ENCODE measurements at regions not wholly inside any gene's neighbourhood (a gene's known extent, or its start where the extent isn't known, plus 50 kb on each side); places are given as distances from the start of the nearest gene placed in this dataset.
A peak's percentile ranks its signal among the peaks of the same experiment; 100 is the strongest.

GRCh38 chr13:77986713-77987112, 68.1 kb upstream of the EDNRB start:
- intact Hi-C loops (cut with DNase I; ENCODE audit: low total_unique reads) = no loop called here
- DNase-seq = no peak
- no peak overlapping the region for H3K4me3 ChIP-seq
- no peaks in the 10 kb centered on the region for H3K27me3 ChIP-seq
- H3K36me3 ChIP-seq = no peaks in the 10 kb centered on the region
- no peaks in the 10 kb centered on the region for H3K9me3 ChIP-seq
- no peak overlapping the region for H3K27ac ChIP-seq
- peaks cover 0 to 4% (median 0%) of the 10 kb centered on the region in 4 donors for H3K4me1 ChIP-seq
- TF ChIP-seq CTCF (IDR thresholded peaks at IDR 0.05) = no peak

- H3K9me3 ChIP-seq = no peaks in the 10 kb centered on the region
- no peak for TF ChIP-seq CTCF (IDR thresholded peaks at IDR 0.05)
- DNase-seq = no peak
- intact Hi-C loops (cut with DNase I; ENCODE audit: low total_unique reads) = no loop called here
- H3K4me1 ChIP-seq = peaks cover 0 to 11% (median 3%) of the 10 kb centered on the region in 4 donors
- no peaks in the 10 kb centered on the region for H3K36me3 ChIP-seq
- H3K4me3 ChIP-seq = no peak overlapping the region
- H3K27me3 ChIP-seq = no peaks in the 10 kb centered on the region
- no peak overlapping the region for H3K27ac ChIP-seq
Measured at GRCh38 chr13:77985866-77986636, 67.4 kb upstream of the EDNRB start.

- H3K36me3 ChIP-seq = no peaks in the 10 kb centered on the region
- no peaks in the 10 kb centered on the region for H3K9me3 ChIP-seq
- intact Hi-C loops (cut with DNase I; ENCODE audit: low total_unique reads) = no loop called here
- peak overlapping the region; percentile 28 to 34 for H3K27ac ChIP-seq
- no peak for DNase-seq
- H3K4me3 ChIP-seq = no peak overlapping the region
- no peak for TF ChIP-seq CTCF (IDR thresholded peaks at IDR 0.05)
- H3K4me1 ChIP-seq = peaks cover 0 to 23% (median 10%) of the 10 kb centered on the region in 4 donors
- no peaks in the 10 kb centered on the region for H3K27me3 ChIP-seq
Measured at GRCh38 chr13:77981281-77981881, 62.8 kb upstream of the EDNRB start.

- Histone ChIP-seq H3K4me1 (peaks cover 0 to 23% (median 10%) of the 10 kb centered on the region in 4 donors), H3K27me3 (no peaks in the 10 kb centered on the region), H3K9me3 (no peaks in the 10 kb centered on the region), H3K36me3 (no peaks in the 10 kb centered on the region), H3K4me3 (no peak overlapping the region), H3K27ac (peak overlapping the region; percentile 28 to 34)
- no peak for TF ChIP-seq CTCF (IDR thresholded peaks at IDR 0.05)
- intact Hi-C loops (cut with DNase I; ENCODE audit: low total_unique reads) = no loop called here
- no peak for DNase-seq
Measured at GRCh38 chr13:77980592-77980991, 62.0 kb upstream of the EDNRB start.

GRCh38 chr13:77979721-77980385, 61.2 kb upstream of the EDNRB start:
- Histone ChIP-seq H3K27ac (peak overlapping the region in 1 of 2 donors; percentile 34), H3K4me1 (peaks cover 0 to 23% (median 10%) of the 10 kb centered on the region in 4 donors), H3K4me3 (no peak overlapping the region), H3K36me3 (no peaks in the 10 kb centered on the region), H3K9me3 (no peaks in the 10 kb centered on the region), H3K27me3 (no peaks in the 10 kb centered on the region)
- intact Hi-C loops (cut with DNase I; ENCODE audit: low total_unique reads) = no loop called here
- no peak for TF ChIP-seq CTCF (IDR thresholded peaks at IDR 0.05)
- no peak for DNase-seq

Measured in tibial artery (tissue), 4 donors.